ENCODE measurements at regions not wholly inside any gene's neighbourhood (a gene's known extent, or its start where the extent isn't known, plus 50 kb on each side); places are given as distances from the start of the nearest gene placed in this dataset.
A peak's percentile ranks its signal among the peaks of the same experiment; 100 is the strongest.

DNA sequence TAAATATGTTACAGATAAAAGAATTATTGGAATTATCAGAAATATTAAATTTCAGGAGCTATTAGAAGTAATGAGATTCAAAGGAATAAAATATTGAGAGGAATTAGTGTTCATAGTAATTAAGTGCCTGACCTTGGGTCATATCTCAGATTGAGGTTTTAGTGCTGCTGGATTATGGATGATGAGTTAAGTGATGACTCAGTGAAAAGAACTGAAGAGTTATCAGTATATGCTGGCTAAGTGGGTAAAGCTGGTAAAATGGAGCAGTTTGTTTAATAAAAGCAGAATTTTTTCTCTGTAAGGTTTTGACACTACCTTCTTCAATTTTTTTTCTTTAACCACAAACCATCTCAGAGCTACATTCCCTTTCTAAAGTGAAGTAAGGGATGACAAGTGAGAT, 206.7 kb downstream of the MANEA start:
- DNase-seq = no peak

DNA sequence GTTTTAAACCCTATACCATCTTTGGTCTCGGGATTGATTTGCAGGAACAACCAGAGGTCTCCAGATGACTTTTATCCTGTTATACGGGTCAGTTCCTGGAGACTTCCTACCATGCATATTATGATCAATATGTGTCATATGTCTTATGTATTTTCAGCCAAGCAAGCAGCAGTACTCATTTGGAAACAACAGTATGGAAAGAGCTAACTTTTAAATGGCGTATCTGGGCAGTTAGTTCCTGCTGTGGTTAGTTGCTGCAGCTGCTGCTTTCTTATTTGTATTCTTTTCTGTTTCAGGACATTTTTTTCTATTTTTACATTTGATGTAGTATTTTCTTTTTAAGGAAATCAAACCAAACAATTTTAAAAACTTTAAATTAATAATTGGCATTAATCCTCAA, 207.5 kb downstream of the MANEA start:
- no peak for DNase-seq

DNA sequence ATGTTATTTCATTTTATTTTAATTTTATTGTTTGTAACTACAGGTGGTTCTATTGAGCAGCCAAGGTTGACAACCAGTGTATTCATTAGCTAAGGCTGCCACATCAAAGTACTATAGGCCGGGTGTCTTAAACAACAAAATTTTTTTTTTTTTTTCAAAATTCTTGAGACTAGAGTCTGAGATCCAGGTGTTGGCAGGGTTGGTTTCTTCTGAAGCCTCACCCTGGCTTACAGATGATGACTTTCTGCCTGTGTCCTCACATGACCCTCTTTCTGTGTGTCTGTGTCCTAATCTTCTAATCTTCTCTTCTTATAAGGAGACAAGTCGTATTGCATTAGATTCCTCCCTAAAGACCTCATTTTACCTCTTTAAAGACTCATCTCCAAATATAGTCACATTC, 208.4 kb downstream of the MANEA start:
- DNase-seq = no peak

DNA sequence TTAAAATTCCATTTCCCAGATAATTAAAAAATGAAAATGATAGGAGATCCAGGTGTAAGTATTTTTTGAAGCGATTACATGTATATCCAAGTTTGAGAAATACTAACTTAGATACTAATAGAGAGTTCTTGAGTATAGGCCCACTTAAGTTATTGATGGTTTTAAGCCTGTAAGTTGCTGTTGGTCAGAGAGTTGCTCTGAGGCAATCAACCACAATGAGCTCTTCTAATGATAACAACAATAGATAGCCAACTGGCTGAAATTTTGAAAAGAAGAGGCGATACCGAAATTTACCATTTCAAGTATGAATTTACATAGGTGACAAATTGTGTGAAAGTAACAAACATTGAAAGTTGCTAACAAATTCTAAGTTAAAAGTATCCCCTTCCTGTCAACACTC, 209.5 kb downstream of the MANEA start:
- DNase-seq = no peak

- DNase-seq = no peak
Measured at GRCh38 chr6:95790787-95791186, 213.5 kb downstream of the MANEA start.

DNA sequence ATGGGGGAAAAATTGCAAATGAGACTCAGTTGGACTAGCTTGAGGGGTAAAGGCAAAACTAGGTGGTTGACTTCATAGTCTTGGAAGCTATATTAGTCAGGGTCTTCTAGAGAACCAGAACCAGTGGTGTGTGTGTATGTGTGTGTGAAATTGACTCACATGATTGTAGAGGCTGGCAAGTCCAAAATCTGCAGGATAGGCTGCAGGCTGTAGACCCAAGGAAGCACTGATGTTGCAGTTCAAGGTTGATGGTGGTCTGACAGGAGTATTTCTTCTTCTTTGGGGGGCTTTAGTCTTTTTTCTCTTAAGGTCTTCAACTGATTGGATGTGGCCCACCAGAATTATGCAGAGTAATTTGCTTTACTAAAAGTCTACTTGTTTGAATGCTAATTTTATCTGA, 217.4 kb downstream of the MANEA start:
- no peak for DNase-seq

- DNase-seq = no peak
Measured at GRCh38 chr6:95795927-95796326, 218.6 kb downstream of the MANEA start.

DNA sequence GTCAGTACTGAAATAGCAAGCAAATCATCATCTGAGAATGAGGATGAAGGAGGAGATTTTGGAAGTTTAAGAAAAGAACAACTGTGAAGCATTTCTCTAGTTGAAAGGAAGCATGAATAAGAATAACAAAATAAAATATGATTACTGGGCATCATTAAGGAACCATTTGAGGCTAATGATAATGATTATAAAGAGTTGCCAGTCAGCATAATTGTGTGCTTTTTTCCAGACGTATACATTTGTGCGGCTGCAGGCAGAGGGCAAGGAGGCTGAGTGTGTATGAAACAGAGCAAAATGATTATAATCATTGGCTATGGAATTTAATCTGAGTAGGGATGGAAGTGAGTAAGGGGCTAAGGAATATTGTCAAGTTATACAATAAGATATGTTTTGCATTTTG, 218.7 kb upstream of the FUT9 start:
- DNase-seq = no peak

- no peak for DNase-seq
Measured at GRCh38 chr6:95802978-95803377, 212.8 kb upstream of the FUT9 start.

GRCh38 chr6:95803889-95804288, 211.9 kb upstream of the FUT9 start:
- DNase-seq = no peak

DNA sequence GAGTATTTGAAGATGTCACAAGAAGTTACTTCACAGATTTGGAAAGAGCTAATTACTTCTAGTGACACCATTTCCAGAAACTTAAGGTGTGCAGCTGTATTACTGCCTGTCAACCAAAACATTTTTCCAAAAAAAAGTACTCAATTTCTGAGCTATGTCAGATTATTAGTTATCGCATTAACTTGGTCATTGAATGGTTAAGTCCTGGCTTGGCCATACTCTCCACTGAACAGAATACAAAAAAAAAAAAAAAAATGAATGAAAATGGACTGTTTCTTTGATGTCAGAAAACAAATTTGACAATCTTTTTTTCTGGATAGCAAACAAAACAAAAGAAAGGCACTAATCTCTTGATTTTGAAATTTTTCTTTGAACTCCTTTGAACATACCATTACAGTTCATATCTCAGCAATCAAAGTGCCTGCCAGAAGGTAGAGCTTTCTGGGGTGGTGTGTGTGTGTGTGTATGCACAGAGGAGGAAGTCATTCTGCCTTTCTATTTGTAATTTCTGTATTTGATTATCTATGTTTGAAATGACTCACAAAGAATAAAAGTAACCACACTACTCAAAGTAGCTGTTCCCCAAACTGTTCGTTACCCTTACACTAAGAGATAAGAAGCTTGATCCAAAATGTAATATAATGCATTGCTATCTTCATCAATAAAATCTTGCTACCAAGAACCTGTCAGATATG, 210.8 kb upstream of the FUT9 start:
- DNase-seq = no peak

DNA sequence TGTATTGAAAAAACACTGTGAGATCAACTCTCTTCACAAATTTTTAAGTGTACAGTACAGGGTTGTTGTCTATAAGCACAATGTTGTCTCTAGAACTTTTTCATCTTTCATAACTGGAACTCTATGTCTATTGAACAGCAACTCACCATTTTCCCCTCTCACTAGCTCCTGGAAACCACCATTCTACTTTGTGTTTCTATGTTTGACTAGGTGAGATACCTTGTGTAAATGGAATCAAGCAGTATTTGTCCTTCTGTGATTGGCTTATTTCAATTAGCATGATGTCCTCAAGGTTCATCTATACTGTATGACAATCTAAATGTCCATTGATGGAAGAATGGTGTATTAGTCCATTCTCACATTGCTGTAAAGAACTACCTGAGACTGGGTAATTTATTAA, 210.1 kb upstream of the FUT9 start:
- DNase-seq = no peak

DNA sequence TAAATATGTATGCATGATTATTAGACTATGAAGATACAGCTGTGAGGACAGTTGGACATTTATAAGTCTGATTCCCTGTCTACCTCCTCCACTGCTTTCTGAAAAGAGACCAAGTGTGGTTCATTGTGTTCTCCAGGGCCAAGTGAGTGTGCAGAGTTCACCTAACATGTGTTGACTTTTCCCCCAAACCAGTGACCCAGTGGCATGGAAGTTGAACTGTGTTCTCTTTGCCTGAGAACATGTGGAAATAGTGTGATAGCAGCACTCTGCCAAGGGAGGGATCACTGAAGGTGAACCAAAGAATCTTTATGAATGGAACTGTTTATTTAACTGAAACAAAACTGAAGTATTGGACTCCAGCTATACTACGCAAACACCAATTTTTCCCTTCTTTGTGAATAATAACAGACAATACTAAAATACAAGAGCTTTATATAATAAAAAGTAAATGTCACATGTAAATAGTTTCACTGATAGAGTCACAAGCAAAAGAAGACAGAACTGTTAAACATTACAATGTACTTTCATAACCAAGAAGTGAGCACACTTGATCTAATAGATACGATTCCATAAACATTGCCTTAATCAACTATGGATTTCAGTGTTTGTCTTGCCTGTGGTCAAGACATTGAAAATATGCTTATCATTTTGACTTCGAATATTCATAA, 200.3 kb upstream of the FUT9 start:
- no peak for DNase-seq

GRCh38 chr6:95819461-95819860, 196.3 kb upstream of the FUT9 start:
- no peak for DNase-seq

DNA sequence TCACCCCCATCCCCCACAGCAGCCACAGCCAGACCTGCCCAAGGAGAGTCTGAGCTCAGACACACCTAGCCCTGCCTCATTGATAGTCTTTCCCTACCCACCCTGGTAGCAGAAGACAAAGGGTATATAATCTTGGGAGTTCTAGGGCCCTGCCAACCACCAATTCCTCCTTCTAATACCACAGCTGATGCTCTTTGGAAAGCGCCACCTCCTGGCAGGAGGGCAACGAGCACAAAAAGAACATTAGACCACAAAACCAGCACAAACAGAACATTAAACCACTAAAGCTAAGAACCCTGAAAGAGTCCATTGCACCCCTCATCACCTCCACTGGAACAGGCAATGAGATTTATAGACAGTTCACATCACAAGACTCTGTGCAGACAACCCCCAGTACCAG, 195.8 kb upstream of the FUT9 start:
- DNase-seq = peak in 1 of 2 donors; percentile 0

GRCh38 chr6:95830859-95831557, 184.8 kb upstream of the FUT9 start:
- no peak for DNase-seq

- no peak for DNase-seq
Measured at GRCh38 chr6:95837890-95838289, 177.9 kb upstream of the FUT9 start.

- DNase-seq = no peak
Measured at GRCh38 chr6:95841560-95841959, 174.2 kb upstream of the FUT9 start.

DNA sequence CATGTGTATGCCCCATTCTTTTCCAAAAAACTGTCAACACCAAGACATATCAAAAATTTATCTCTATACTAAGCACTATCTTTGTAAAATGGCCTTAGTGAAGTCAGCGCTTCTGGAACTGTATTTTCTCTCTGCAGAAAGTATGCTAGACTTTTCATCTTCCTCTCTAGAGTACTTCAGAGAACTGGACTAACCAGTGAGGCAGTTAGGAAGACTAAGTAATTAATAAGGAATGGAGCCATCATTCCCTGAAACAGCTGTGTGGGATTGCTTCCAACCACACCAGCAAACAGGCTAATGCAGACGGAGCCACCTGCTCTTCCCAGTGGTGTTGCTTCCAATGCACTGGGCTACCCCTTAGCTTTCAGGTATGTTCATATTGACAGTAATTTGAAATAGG, 169.1 kb upstream of the FUT9 start:
- no peak for DNase-seq

GRCh38 chr6:95847061-95847460, 168.7 kb upstream of the FUT9 start:
- no peak for DNase-seq

GRCh38 chr6:95848717-95849116, 167.1 kb upstream of the FUT9 start:
- no peak for DNase-seq

GRCh38 chr6:95856876-95857364, 158.9 kb upstream of the FUT9 start:
- no peak for DNase-seq

DNA sequence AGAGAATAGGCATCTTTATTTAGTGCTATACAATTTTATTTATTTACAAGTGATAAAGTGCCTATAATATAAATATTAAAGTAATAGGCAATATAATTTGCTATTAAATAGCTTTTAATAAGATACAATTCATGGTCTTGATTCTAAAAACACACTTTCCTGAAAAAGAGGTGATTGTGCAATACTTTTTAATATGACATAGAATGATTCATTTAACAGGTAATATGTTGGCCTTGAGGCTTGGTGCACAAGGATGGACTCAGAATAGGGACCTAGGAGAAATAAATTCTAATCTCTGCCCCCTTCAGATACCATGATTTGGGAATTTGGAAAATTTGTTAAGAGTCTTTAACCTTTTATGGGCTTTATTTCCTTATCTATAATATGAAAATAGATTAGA, 149.9 kb upstream of the FUT9 start:
- no peak for DNase-seq

DNA sequence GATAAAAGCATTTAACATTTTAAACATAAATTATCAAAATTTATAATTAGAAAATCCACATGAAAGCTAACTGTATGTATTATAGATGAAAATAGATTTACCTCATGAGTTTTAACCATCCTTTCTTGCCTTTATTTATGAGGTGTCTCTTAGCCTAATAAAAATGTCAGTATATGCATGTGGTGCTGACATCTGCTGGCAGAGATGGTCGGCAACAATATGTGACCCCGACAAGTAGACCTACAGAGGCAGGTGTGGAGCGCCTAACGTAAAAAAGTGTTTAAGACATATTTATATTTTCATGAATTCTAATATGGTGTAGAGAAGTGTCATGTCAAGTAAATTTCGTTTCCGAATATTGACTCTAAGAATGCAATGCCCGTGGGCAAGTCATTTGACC, 149.0 kb upstream of the FUT9 start:
- DNase-seq = no peak

All from stimulated activated CD4-positive, alpha-beta T cell treated with anti-CD3 and anti-CD28 coated beads, Interleukin-2, amount 100 ng/mL, for 24 hours (primary cell).